OCI-LY3 (cell line): ENCODE measurements at regions not wholly inside any gene's neighbourhood (a gene's known extent, or its start where the extent isn't known, plus 50 kb on each side); places are given as distances from the start of the nearest gene placed in this dataset.

Source experiments
- H2AFZ ChIP-seq: fragments of 200-600, 300-600 bp; shearing (Covaris generic); 2 replicates; pipeline ENCODE4 v1.6.0; 2014; ENCODE audit warnings: antibody characterized with exemption, low read depth, low read length
- H3K27ac ChIP-seq: fragments of 200-600, 300-600 bp; sonication (generic); 2 replicates; pipeline ENCODE4 v1.5.1; 2014; ENCODE audit warnings: mild to moderate bottlenecking, low read length, moderate library complexity, mixed read lengths
- H3K27me3 ChIP-seq: fragments of 200-600, 300-600 bp; sonication (generic); 2 replicates; pipeline ENCODE4 v1.6.1; 2014; ENCODE audit warnings: low read depth, low read length, mixed read lengths
- H3K36me3 ChIP-seq: fragments of 200-600, 300-600 bp; sonication (generic); replicated peaks from 2 replicates; pipeline ENCODE3; 2014; ENCODE audit warnings: low read depth, low read length, mixed read lengths
- H3K4me1 ChIP-seq: fragments of 300-600, 200-600 bp; sonication (generic); 2 replicates; pipeline ENCODE4 v1.6.1; 2014; ENCODE audit warnings: low read length, mixed read lengths
- H3K4me2 ChIP-seq: fragments of 200-600, 300-600 bp; sonication (generic); 2 replicates; pipeline ENCODE4 v1.6.1; 2014; ENCODE audit warnings: low read length, mixed read lengths
- H3K4me3 ChIP-seq: fragments of 300-600, 200-600 bp; sonication (generic); 2 replicates; pipeline ENCODE4 v1.5.1; 2014; ENCODE audit warnings: antibody characterized with exemption, mild to moderate bottlenecking, low read length, moderate library complexity
- H3K79me2 ChIP-seq: fragments of 300-600, 200-600 bp; shearing (Covaris generic); 2 replicates; pipeline ENCODE4 v1.6.1; 2014; ENCODE audit warnings: mild to moderate bottlenecking, low read length, mixed read lengths
- H3K9ac ChIP-seq: fragments of 300-600, 200-600 bp; shearing (Covaris generic); 2 replicates; pipeline ENCODE4 v1.6.0; 2014; ENCODE audit warnings: mild to moderate bottlenecking, low read length, moderate library complexity
- H3K9me3 ChIP-seq: fragments of 200-600, 300-600 bp; shearing (Covaris generic); 2 replicates; pipeline ENCODE4 v1.6.1; 2014; ENCODE audit warnings: low read length, mixed read lengths; ENCODE audit not compliant: insufficient read depth
- H4K20me1 ChIP-seq: fragments of 200-600, 300-600 bp; sonication (generic); 2 replicates; pipeline ENCODE4 v1.6.1; 2016; ENCODE audit warnings: low read length, mixed read lengths; ENCODE audit not compliant: insufficient read depth
- EZH2phosphoT487 ChIP-seq: fragments of 200-600 bp; shearing (Covaris generic); IDR thresholded peaks from 2 replicates; pipeline ENCODE4 v1.6.1; 2018; ENCODE audit warnings: antibody characterized with exemption, mixed run types, low read depth
- TF ChIP-seq, protein P1 (sequence below): fragments of 200-600, 300-600 bp; sonication (generic); IDR thresholded peaks from 2 replicates; pipeline ENCODE4 v1.5.1; 2014; ENCODE audit warnings: antibody characterized with exemption, low read length, low read depth

DNA sequence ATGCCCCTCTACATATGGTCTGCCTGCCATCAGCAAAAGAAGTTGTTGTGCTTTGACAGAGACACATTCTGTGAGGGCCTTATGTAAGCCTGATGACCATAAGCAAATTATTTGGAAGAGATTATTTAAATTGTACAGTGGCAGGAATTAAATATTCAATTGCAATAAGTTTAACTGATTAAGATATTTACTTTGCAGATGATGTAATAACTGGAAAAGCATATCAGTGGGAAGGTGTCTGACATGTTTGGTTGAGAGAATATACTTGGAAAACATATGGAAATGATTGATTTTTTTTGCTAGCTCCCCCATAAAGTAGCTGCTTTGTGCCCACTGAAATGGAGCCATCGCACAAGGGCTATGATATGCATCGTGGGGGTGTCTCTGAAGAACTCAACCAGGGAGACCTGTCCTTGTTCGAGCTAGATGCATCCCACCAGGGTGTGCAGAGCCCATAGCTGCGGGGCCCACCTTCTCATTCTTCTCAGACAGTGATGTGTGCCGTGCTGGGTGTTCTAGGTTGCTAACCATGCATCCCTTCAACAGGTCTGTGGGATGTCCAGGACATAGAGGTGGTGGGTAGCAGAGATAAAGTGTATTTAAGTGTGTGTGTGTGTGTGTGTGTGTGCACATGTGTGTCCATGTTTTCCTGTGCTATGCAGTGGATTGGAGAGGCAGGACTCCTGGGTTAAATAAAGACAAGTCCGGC, 90.4 kb upstream of the PARD3B start:
- H3K27ac ChIP-seq, result no peak overlapping the region
- no peaks in the 10 kb centered on the region for H4K20me1 ChIP-seq
- TF ChIP-seq EZH2phosphoT487, result no peak
- TF ChIP-seq, protein P1, sequence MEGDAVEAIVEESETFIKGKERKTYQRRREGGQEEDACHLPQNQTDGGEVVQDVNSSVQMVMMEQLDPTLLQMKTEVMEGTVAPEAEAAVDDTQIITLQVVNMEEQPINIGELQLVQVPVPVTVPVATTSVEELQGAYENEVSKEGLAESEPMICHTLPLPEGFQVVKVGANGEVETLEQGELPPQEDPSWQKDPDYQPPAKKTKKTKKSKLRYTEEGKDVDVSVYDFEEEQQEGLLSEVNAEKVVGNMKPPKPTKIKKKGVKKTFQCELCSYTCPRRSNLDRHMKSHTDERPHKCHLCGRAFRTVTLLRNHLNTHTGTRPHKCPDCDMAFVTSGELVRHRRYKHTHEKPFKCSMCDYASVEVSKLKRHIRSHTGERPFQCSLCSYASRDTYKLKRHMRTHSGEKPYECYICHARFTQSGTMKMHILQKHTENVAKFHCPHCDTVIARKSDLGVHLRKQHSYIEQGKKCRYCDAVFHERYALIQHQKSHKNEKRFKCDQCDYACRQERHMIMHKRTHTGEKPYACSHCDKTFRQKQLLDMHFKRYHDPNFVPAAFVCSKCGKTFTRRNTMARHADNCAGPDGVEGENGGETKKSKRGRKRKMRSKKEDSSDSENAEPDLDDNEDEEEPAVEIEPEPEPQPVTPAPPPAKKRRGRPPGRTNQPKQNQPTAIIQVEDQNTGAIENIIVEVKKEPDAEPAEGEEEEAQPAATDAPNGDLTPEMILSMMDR, result no peak
- no peaks in the 10 kb centered on the region for H3K79me2 ChIP-seq
- H3K4me2 ChIP-seq, result no peak overlapping the region
- H3K4me1 ChIP-seq, result no peaks in the 10 kb centered on the region
- no peaks in the 10 kb centered on the region for H3K27me3 ChIP-seq
- H3K36me3 ChIP-seq, result no peaks in the 10 kb centered on the region
- H3K9me3 ChIP-seq, result no peaks in the 10 kb centered on the region
- H3K9ac ChIP-seq, result no peak overlapping the region
- no peak overlapping the region for H3K4me3 ChIP-seq
- H2AFZ ChIP-seq, result no peak overlapping the region

DNA sequence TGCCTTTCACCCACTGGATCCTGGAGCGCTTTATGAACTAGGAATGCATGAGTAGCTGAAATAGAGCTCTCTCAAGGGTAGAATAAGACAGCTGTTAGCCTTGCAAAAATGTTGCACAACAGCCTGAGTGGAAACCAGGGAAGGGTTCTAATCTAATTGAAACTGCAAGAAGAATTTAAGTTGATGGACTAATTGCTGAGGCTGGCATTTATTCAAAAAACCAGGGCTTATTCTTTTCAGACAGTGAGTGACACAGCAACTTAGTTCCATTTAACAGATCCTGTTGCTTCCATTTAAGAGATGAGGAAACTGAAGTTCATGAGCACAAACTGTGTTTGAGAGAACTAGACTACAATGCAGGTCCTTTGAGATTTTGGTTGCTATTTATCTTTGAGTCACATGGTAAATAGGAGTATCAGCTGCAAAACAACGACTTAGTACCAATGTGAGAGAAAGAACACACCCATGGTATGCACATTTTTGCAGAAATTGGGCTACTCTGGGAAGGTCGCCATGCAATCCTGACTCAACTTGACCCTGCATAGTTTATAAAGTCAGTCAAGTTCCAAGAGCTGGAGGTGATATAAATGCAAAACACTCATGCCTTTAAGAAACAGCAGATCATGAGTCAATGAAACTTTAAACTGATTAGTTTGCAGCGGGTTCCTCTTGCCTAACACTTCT, 76.4 kb upstream of the PARD3B start:
- Histone ChIP-seq H3K9me3 (no peaks in the 10 kb centered on the region), H3K27me3 (peaks cover 13% of the 10 kb centered on the region), H3K4me1 (no peaks in the 10 kb centered on the region), H4K20me1 (no peaks in the 10 kb centered on the region), H3K9ac (no peak overlapping the region), H3K36me3 (no peaks in the 10 kb centered on the region), H3K27ac (no peak overlapping the region), H2AFZ (no peak overlapping the region), H3K4me2 (no peak overlapping the region), H3K79me2 (no peaks in the 10 kb centered on the region), H3K4me3 (no peak overlapping the region)
- TF ChIP-seq EZH2phosphoT487, result no peak
- TF ChIP-seq, protein P1, result no peak

DNA sequence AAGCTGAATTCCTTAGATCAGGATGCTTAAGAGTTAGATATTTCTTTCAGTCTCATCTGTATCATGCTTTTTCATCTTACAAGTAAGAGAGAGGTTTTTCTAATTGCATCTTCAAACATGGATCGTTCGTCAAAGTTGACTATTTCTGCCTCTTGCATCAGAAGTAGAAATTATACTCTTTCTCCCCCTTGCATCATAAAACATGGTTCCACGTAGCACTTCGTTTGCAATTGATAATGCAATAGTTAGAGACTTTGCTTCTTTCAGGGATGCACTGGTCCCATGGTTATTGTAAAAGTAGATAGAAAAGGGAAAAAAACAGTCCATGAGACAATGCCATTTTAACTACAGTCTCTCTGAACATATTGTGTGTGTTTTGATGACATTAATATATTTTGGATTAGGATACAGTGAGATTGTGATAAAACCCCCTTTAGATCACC, 75.1 kb upstream of the PARD3B start:
- H2AFZ ChIP-seq, result no peak overlapping the region
- no peaks in the 10 kb centered on the region for H3K79me2 ChIP-seq
- H3K27me3 ChIP-seq, result peaks cover 13% of the 10 kb centered on the region
- H3K4me2 ChIP-seq, result no peak overlapping the region
- H3K4me3 ChIP-seq, result no peak overlapping the region
- no peaks in the 10 kb centered on the region for H3K9me3 ChIP-seq
- no peaks in the 10 kb centered on the region for H3K4me1 ChIP-seq
- no peak overlapping the region for H3K9ac ChIP-seq
- H4K20me1 ChIP-seq, result no peaks in the 10 kb centered on the region
- no peaks in the 10 kb centered on the region for H3K36me3 ChIP-seq
- TF ChIP-seq, protein P1, result no peak
- TF ChIP-seq EZH2phosphoT487, result no peak
- H3K27ac ChIP-seq, result no peak overlapping the region

DNA sequence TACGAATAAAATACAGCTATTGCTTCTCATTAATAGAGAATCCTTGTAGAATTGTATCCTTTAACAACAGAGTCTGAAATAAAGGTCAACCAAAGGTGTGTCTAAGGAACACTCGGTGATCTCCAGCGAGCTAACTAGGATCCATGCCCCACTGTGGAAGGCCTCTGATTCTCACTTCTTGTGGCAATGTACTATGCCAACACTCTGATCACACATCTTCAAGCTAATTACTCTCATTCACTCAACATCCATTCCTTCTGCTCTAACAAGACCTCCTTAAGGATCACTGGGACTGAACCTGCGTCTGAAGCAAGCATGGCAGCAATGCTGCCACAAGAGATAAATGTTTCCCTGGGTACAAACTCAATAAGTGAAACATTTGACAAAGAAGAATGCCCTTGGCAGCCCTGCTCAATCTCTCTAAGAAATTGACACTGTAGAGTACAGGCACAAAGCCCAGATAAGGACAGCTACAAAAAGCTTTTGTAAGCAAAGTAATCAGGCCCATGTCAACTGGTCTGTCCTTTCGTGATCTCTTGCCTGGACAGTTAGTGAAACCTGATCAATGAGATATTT, 74.6 kb upstream of the PARD3B start:
- Histone ChIP-seq H3K36me3 (no peaks in the 10 kb centered on the region), H3K27me3 (peaks cover 13% of the 10 kb centered on the region), H3K4me1 (no peaks in the 10 kb centered on the region), H3K79me2 (no peaks in the 10 kb centered on the region), H3K4me3 (no peak overlapping the region), H3K9me3 (no peaks in the 10 kb centered on the region), H2AFZ (no peak overlapping the region), H4K20me1 (no peaks in the 10 kb centered on the region), H3K4me2 (no peak overlapping the region), H3K9ac (no peak overlapping the region), H3K27ac (no peak overlapping the region)
- TF ChIP-seq EZH2phosphoT487, result no peak
- TF ChIP-seq, protein P1, result no peak
